SKM-1 (cell line): ENCODE measurements at regions not wholly inside any gene's neighbourhood (a gene's known extent, or its start where the extent isn't known, plus 50 kb on each side); places are given as distances from the start of the nearest gene placed in this dataset.
"Not testable (repeated sequence)": the region's sequence is repeated elsewhere in the genome, so short reads cannot be mapped to it uniquely, and the experiment has no call there.

Source experiments
- DNase-seq: peaks from one replicate; lab custom pipeline; 2025; ENCODE audit not compliant: unreplicated experiment; lab: John Stamatoyannopoulos, UW

DNA sequence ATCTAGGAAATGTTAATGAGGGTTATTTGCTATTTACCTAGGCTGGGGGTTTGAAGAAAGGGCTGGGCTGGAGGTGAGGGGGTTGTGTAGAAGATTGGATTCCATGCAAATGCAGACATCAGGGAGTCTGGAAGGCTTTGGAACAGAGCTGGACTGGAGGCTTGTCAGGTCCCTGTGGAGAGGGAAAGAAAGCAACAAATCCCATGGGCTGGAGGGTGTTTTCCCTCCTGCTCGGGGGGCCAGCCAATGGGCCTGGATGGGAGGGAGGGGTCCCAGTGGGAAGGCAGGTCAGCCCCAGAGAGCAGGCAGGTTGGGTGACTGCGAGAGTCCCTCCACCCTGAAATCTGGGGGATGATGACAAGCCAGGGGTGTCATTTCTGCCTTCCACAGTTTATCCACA lies 431.8 kb downstream of the RPS24 start:
- no peak for DNase-seq

- no peak for DNase-seq
These were observed 433.9 kb downstream of the RPS24 start for GRCh38 chr10:78467496-78468106.

- not testable (repeated sequence) for DNase-seq
These were observed 435.1 kb downstream of the RPS24 start for GRCh38 chr10:78468731-78469130.

- DNase-seq, result no peak
These were observed 436.8 kb downstream of the RPS24 start for GRCh38 chr10:78470267-78471103.

DNA sequence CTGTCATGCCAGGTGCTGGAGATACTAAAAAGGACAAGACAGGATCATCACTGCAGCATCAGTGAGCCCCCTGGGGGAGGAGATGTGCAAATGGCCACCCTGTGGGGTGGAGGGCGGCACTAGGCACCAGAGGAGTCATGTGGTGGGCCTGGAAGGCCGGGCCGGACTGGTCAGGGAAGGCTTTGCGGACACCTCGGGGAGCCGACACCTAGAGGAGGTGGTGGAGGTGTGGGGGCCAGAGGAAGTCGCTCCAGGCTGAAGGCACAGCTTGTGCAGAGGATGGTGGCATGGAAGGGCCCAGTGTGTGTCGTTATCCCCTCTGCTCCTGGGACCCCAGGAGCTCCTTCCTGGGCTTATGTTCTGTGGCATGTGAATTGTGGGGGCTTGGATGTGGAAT lies 437.7 kb downstream of the RPS24 start:
- DNase-seq, result no peak

- DNase-seq, result no peak
These were observed 438.3 kb downstream of the RPS24 start for GRCh38 chr10:78471723-78472550.

- DNase-seq, result no peak
These were observed 438.9 kb downstream of the RPS24 start for GRCh38 chr10:78472551-78472890.

- no peak for DNase-seq
These were observed 439.3 kb downstream of the RPS24 start for GRCh38 chr10:78473006-78473405.

DNA sequence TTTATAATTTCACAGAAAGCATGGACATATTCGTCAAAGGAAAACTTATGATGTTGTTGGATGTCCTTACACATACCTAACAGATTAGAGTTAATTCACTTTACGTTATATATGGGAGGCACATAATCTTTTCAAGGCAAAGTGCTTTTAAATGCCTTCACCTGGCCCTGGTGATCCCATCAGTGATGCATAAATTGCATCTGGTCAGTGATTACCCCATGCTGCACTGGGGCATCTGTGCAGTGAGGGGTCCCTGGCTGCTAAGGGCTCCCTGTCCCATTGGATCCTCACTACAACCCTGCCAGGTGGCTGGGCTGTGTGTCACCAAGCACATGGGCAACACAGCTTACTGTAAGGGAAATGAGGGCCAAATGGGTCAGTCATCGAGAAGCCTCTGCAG lies 441.1 kb downstream of the RPS24 start:
- no peak for DNase-seq

DNA sequence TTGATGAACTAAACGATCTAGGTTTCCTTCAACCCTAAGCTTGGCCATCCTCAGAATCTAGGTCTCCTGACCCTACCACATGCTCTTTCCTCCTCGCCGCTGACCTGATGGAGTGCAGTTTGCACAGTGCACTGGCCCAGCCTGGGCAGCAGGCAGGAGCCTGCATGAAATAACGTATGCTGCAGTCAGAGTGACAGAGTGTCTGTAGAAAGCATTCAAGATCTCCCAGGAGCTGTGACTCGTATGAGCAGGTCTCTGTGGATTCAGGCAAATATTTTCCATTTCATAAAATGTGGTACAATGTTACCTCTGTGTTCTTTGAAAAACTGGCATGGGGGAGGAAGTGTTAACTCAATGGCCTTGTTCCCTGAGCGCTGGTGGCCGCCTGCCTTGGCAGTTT lies 441.8 kb downstream of the RPS24 start:
- DNase-seq, result no peak

GRCh38 chr10:78476156-78476555 lies 442.5 kb downstream of the RPS24 start:
- no peak for DNase-seq

DNA sequence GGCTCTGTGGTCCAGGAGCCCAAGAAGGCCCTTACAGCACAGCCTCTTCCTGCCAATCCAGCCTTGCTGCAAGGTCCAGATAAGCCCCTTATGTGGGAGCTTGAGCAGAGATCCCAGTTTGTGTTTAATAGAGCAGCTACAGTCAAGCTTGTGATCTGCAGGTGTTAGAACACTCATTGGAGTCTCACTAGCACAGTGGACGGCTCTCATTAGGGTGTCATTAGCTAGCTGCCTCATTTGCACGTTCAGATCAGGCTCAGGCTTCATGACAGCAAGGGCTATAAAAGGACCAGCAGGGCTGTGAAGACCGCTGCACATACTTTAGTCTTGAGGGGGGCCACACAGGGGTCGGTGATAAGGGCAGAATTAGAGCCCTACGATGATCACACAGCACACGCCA lies 443.2 kb downstream of the RPS24 start:
- DNase-seq, result no peak

DNA sequence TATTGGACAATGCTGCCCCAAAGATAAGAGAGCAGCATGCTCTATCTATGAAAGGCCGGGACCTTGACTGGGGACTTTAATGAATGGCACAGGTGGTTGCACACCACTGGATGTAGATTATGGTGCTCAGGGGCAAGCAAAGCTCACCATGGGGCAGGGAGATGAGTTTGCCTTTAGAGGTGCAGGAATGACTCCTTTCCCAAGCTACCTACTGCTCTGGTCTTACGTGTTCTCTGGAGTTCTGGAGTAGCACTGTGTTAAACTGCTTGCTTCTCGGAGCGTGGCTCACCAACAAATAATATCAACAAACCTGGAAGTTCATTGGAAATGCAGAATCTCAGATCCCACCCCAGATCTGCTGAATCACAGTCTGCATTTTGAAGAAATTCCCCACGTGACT lies 445.3 kb downstream of the RPS24 start:
- DNase-seq, result no peak

GRCh38 chr10:78479467-78479866 lies 445.8 kb downstream of the RPS24 start:
- DNase-seq, result no peak

- no peak for DNase-seq
These were observed 448.2 kb downstream of the RPS24 start for GRCh38 chr10:78481842-78482241.

GRCh38 chr10:78483641-78484040 lies 450.0 kb downstream of the RPS24 start:
- DNase-seq, result no peak

DNA sequence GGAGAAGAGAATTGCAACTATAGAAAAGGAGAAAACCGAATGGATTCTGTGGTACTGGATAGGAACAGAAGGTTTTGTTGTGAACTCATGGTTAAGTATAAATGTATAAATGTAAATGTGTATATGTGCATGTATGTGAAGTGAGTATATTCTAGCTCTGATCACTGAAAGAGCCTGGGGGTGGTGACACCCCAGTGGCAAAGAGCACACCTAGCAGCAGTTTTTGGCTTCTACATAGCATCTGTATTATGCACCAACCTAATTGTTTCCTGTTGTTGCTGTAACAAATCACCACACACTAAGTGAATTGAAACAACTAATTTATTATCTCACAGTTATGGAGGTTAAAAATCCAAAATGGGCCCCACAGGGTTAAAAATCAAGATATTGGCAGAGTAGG lies 455.4 kb downstream of the RPS24 start:
- DNase-seq, result no peak

- DNase-seq, result no peak
These were observed 458.1 kb downstream of the RPS24 start for GRCh38 chr10:78491812-78492211.

DNA sequence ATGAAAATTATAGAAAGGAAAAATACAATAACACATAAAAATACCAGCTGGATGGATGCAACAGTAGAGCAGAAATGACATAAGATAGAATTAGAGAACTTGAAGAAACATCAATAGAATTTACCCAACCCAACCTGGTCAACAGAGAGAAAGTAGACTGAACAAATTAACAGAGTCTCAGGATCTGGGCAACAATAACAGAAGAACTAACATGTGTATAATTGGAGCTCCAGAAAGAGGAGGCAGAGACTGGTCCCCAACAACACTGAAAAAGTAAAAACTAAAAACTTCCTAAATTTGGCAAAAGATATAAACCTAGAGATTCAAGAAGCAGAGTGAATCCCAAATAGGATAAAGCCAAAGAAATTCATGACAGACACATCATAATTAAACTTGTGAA lies 458.8 kb downstream of the RPS24 start:
- no peak for DNase-seq

DNA sequence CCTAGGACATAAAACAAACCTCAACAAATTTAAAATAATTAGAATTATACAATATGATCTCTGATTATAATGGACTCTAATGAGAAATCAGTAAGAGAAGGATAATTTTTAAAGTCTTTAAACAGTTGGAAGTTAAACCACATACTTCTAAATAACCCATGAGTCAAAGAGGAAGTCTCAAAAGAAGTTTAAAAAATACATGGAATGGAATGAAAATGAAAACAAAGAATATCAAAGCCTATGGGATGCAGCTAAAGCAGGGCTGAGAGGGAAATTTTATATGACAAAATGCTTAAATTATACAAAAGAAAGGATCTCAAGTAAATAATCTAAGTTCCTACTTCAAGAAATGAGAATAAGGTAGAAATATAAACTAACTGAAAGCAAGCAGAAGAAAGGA lies 460.5 kb downstream of the RPS24 start:
- DNase-seq, result no peak

DNA sequence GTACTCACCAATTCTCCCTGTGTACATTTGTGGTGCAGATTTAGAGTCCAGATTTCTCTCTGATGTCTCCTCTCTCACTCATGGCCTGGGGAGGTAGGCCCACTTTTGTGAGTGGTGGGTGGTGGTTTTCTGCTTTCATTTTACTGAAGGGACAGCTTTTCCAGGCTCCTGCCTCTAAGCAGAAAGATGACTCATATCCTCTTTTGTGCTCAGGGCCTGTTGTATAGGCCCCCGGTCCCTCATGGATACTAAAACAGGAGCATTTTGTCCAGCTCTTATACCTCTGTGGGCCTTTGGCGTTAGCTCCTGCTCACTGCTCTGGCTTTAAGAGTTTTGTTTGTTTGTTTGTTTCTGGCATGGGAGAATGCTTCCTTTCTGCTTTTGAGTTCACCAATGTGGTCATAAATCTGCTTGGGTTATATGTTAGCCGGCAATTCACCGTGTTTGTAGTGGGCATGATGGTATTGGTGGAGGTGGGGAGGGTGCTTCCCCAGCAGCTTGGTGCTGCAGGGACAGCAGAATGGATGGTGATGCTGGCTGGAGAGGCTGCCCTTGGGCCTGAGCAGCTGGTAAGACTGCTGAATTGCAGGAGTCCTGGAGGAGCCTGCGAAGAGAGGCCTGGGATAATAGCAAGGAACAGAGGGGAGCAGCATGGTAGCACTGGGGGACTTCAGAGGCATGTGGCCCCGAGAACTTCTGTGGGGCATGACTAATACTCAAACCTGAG lies 468.7 kb downstream of the RPS24 start:
- no peak for DNase-seq
